Lower leg skin (tissue), 3 donors: ENCODE measurements at regions not wholly inside any gene's neighbourhood (a gene's known extent, or its start where the extent isn't known, plus 50 kb on each side); places are given as distances from the start of the nearest gene placed in this dataset.

Source experiments
- CTCF ChIP-seq, 3 donors: fragments of 450-650 bp; IDR thresholded peaks; one replicate each; pipeline ENCODE4 v1.5.1; 2016; ENCODE audit warnings: antibody characterized with exemption in 3 of 3, mild to moderate bottlenecking in 3 of 3, moderate library complexity in 2 of 3
- POLR2A ChIP-seq, 2 donors: fragments of 450-650 bp; IDR thresholded peaks; one replicate each; pipeline ENCODE4 v1.6.1; 2016 to 2017; ENCODE audit warnings: antibody characterized with exemption in 2 of 2, mild to moderate bottlenecking in 1 of 2, moderate library complexity in 1 of 2

DNA sequence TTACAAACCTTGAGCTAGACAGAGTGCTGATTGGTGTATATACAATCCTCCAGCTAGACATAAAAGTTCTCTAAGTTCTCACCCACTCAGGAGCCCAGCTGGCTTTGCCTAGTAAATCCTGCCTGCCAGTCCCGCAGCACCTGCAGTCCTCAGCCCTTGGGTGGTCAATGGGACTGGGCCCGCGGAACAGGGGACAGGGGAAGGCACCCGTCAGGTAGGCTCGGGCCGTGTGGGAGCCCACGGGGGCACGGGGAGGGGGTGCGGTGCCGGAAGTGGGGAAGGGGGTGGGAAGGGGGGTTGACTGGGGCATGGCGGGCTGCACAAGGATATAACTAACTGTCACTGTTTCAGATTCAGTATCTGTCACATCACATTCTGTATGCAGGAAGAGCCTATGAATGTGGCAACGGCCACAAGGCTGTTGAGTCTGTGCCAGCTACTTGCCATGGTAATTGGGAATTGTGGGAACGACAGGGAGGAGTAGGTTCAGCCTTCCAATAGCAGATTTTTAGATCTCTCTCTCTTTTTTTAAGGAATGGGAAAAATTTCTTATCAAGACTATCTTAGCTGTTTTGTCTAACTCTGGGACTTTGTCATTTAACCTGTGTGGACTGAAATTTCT lies 205.1 kb upstream of the PLPP4 start:
- TF ChIP-seq CTCF (IDR thresholded peaks at IDR 0.05) (no peak), POLR2A (IDR thresholded peaks at IDR 0.05) (no peak)
